Activated CD8-positive, alpha-beta memory T cell treated with anti-CD3 and anti-CD28 coated beads for 24 hours (primary cell): ENCODE measurements at regions not wholly inside any gene's neighbourhood (a gene's known extent, or its start where the extent isn't known, plus 50 kb on each side); places are given as distances from the start of the nearest gene placed in this dataset.

Source experiments
- DNase-seq: peaks from one replicate; pipeline ENCODE4 v3.0.0-alpha.2; 2020

DNA sequence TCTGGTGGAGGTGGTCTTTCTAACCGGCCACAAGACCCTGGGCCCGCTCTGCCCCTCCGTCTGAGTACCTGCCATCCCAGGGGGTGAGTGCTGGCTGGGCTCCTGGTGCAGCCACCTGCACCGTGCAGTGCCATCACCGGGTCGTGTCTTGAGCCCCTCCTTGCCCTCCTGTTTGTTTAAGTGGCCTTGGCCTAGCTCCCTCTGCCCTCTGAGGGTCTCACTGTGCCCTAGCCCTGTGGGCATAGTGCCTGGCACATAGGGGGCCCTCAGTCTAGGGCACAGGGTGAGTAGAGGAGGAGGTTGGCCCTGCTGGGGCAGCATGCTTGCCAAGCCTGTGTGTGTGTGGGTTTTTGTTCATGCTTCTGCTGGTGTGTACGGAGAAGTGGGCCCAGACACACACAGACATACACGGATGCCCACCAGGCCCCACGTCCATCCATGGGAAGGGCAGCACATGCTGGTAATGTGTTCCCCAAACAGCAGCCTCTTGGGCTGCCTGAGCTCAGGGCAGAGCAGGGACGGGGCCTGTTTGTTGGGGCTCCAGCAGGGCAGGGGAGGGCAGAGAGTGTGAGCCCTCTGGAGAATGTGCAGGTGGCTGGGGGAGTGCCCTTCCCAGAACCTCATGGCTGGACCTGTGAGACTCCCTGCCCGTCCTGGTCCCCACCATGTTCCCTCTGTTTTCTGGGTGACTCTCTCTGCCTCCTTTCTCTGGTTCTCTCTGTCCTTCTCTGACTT lies 94.6 kb downstream of the GLI2 start:
- no peak for DNase-seq

DNA sequence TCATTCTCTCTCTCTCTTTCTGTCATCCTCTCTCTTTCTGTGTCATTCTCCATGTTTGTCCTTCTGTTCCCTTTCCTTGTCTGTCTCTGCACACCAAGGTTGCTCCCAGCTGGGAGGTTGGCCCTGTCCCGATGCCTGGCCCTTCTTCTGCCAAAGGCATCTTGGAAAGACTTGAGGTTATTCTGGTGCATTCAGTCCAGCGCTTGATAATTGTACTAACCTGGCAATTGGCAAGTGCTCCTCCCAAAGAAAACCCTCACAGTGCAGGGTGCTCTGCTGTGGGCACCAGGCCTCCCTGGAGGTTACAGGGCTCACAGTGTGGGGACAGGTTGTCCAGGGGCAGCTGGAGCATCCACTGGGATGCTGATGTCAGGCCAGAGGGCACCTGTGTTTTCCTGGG lies 95.4 kb downstream of the GLI2 start:
- no peak for DNase-seq

DNA sequence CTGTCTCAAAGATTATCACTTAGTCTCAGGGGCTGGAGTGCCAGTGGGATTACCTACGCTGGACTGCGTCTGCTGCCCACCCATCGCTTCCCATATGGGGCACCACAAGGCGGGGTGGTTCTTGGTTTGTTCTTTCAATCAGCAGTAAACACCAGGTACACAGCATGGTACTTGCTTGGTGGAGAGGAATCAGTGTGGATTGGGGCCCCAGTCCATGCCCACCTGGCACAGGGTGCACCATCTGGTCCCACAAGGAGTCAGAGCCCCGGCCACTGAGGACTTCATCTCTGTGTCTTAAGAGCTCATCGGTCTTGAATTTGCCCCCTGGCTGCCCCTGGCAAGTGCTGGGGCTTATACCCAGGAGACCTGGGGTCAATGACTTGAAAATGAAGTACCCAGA lies 96.2 kb downstream of the GLI2 start:
- no peak for DNase-seq

DNA sequence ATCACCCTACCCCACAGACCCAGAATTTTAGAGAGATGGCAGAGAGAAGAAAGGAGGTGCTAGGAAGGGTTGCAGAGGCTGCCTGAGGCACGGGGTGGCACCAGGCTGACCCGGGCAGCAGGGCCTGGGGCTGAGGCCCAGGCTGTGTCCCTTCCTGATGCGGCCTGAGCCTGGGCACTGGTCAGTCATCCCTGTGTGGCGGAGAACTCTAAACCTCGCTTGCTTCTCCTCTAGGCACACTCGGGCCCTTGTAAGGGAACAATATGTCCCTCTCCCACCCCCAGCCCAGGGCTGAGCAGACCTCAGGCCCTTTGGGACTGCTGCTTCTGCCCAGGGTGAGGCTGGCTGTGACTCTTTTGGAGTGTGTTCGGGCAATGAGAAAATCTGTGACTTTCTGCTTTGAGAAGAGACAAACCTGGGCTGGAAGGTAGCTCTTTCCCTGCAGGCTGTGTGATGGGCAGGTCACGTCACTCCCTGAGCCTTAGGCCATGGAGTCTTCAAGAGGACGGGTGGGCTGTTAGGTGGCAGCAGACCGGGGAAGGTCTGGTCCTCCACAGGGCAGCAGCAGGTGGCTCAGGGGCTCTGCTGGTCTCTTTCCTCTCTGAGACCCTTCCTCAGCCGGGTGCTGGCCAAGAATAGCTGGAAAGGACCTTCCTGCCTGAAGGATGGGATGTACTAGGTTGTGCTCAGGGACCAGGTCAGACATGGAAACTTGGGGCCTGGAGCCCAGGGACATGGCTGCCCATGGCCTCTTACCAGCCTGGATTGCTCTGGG lies 96.8 kb downstream of the GLI2 start:
- no peak for DNase-seq

DNA sequence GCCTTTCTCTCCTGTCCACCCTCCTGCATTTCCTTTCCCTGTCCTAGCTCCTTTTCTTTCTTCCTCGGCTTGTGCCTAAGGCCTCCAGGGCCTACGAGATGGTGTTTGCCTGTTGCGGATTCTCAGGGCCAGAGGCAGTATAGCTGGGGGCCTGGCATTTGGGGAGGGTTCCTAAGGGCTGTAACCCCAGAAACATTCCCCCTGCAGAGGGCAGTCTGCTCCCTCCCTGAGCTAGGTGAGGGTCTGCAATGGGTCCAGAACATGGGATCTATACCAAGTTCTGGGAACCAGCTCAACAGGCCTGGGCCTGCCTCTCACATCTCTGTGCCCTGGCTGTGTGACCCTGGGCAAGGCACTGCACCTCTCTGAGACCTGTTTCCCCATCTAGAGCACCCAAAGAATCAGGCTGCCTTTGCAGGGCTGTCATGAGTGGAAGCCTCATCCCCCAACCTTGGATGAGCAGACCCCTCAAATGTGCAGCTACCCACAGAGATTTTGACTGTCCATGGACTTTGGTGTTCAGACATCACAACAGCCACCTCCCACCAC lies 97.5 kb downstream of the GLI2 start:
- DNase-seq, result no peak

DNA sequence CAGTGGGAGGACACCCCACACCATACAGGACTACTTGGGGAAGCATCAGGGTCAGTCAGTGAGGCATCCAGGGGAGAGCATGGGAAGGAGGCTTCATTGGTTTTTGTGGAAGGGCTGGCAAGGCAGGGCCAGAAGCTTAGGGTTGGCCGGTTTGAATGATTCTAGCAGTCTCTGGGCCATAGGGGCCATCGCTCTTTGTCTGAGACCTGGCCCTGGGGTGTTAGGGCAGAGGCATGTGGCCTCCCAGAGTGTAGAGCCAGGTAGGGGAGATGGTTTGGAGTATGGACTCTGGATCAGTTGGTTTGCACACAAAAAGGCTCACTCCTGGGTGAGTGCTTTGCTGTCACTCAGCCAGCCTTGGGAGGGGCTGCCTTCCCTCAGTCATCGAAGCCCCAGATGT lies 98.5 kb downstream of the GLI2 start:
- DNase-seq, result no peak

DNA sequence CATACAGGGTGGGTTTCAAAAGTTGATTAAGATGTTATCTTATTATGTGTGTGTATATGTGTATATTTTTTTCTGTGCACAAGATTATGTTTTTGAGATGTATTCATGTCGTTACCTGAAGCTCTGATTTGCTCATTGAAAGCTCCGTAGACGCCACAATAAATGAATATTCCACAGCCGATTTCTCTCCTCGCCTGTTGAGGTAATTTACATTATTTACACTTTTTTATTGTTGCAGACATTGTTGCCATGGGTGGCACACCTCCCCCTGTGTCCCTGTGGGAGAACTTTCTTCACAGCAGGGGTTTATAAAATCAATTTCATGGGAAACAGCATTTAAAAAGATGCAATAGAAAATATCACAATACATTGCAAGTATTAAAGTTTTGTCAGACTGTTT lies 100.6 kb downstream of the GLI2 start:
- DNase-seq, result no peak

DNA sequence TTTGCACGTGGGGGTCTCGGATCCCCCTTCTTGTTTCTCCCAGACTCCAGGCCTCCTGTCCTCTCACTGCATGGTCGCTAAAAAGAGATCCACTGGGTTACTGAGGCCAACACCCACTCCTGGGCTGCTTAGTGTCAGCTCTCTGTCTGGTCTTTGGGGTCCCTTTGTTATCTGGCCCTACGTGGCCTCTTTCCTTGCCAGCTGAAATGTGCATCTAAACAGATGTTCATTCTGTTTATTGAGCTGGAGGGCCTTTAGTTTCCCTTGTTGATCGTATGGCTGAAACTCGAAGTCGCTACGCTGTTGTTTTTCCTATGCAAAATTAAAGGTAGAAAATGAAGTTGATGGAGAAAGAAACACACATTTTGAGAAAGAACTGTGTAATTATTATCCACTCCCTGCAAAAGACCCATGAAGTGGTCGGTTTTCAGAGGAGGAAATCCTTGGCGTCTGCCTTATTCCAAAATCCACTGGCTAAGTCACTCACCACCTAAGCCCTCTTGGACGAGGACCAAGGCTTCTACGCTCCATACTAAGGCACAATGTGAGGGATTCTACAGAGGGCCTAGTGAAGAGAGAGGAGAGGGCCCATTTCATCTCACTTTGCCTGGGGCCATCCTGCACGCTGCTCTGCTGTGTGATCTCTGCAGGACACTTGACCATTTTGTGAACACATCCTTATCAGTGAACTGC lies 105.3 kb downstream of the GLI2 start:
- DNase-seq, result no peak

DNA sequence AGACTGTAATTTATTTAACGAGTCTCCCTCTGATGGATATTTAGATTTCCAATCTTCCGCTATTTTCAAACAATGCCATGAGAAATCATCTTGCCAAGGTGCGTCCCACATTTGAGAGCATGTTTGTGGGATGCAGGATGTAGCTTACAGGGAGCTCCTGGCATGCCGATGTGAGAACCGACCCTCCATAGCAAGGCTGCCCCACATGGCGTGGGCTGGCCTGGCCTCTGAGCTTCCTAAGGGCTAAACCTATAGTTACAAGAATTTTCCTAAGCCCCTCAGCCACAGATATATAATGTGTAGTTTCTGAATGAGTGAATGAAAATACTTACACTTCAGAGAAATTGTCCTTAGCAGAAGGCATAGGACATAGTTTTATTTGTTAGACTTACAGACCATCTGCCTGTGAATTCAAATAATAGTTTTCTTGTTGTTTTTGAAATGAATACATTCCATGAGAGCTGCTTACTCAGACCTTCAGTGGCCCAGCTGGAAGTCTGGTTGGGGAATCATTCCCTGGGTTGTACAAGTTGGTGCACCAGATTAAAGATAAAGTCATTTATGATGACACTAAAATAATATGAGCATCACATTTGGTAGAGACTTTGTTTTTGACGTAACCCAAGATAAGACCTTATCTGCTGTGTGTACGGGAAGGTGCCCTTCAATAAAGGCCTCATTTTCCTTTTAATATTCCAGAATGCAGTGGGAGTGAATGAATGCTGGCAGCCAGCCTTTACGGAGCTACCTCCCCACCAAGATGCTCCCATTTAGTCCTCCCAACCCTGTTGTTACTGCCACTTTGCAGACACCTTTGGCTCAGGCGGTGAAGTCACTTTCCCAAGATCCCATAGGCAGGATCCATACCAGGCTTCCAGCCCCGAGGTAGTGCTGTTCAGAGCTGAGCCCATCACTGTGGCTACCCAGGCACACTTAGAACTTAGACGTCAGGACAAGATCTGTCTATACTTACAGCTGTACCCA lies 107.1 kb downstream of the GLI2 start:
- DNase-seq, result no peak

DNA sequence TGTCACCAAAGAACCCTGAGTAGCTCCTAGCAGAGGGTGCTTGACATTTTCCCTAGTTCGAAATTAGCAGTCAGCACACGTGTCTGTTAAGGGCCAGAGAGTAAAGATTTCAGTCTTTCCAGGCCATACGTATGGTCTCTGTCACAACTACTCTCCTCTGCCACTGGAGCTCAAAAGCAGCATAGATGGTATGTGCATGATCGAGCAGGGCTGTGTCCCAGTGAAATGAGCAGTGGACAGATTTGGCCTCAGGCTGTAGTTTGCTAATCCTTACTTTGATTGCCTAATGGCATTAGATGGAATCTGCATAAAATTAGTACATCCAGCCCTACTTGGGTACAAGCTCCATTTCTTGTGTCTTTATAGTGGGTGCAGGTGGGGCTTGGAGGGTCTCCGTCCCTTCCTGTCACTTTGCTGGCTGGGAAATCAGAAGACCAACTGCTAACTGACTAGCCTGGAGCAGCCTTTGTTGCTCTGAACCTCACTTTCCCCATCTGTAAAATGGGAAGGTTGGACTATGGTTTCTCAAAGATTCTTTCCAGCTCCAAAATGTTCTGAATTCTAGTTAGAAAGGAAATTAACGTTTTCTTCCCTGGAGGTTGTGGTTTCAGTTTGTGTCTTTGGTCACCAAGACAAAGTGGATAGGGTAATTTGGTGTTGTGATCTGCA lies 108.5 kb downstream of the GLI2 start:
- no peak for DNase-seq

DNA sequence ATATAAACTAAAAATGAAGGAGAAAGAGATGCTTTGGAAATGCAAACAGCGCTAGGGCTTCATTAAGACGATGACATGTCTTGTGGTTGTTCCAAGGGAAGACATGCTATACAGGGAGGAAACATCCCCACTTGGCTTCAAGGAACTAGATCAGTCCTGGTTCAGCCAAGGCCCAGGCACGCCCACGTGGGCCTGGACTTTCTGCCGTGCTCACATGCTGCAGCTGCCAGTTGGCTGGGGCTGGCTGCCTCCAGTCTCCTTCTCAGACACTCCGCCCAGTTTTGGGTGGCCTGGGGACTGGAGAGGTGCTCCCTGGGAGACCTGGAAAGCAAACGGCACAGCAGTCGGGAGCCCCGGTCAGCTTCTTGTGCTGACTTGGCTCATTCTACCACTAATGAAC lies 109.6 kb downstream of the GLI2 start:
- no peak for DNase-seq

DNA sequence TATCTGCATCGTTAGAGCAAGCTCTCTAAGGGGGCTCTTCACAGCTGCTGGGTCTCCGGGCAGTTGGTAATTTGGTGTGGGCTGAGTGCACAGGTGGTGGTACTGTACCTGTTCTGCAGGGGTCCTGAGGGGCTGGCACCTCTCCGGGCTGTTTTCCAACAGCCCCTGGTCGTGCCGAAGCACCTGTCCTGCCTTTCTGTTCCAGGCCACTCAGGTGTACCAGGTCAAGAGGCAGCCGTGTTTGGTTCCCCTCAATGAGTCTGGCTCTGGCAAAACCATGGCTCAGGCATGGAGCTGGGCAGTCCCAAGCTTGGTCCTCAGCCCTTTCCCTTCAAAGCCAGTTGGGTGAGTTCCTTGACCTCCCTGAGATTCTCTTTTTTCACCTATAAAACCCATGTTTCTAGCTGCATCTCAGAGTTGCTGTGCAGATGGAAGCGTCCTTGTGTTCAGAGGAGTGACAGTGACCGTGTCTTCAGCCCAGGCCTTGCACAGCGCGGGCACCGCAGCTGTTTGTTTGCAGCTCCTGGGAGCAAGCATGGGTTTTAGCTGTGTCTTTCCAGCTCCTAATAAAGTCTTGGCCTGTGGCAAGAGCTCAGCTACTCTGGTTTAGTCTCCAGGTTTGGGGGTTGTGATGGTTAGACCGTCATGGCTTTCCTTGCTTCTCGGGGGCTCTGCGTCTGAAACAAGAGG lies 110.9 kb downstream of the GLI2 start:
- no peak for DNase-seq

DNA sequence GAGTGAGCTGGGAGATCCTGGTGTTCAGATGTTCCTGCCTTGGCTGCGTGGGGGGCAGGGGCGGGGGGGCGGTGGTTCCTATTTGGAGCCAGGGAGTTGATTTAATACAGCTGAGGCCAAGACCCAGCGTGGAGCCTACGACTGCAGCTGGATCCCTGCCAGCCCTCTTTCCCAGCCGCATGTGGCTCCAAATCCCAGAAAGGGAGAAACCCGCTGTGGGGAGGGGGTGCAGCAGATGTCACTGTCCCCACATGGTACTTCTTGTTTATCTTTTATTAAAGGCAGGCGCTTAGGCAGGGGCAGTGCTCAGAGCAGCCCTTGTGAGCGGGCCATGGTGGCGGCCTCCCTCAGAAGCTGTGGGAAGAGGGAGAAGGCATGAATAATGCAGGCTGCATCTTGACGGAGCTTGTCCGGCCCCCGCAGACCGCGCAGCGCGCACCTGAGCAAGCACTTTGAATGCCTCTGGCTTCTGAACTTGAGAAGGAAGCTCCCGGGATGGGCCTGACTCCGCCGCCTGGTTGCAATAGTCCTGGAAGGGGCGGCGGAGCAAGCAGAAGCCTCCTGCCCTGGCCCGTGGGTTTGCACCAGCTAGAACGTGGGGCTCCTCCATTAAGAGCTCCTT lies 112.1 kb downstream of the GLI2 start:
- no peak for DNase-seq

DNA sequence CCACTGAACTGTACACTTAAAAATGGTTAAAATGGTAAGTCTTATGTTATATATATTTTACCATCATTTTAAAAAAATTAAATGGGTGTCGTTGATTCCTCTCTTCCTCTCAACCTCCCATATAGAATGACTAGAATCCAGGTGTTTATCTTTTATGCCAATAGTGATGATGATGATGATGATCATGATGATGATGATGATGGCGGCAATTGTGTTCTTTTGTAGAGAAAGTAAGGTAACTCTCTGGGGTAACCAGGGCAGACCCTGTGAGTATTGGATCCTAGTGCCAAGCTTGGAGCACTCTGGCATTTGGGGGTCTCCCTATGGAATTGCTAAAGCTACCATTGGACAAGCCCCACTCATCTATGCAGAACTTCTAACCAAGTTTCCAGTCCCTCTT lies 113.6 kb downstream of the GLI2 start:
- DNase-seq, result no peak

DNA sequence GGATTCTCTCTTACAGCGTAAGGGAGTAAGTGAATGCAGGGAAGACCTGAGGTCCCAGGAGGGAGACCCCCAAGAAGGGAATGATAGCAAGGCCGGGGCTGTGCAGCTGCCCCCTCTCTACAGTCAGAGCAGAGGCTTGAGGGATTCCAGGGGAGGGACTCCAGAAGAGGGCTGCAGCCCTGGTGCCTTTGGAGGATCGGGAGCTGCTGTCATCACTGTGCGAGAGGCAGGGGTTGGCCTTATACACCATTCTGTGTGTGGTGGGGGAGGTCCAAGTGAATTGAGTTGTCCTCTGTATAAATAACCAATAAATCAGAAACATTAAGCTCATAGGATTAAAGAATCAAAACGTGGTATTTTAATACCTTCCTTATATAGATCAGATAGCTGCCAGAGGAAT lies 114.9 kb downstream of the GLI2 start:
- no peak for DNase-seq

DNA sequence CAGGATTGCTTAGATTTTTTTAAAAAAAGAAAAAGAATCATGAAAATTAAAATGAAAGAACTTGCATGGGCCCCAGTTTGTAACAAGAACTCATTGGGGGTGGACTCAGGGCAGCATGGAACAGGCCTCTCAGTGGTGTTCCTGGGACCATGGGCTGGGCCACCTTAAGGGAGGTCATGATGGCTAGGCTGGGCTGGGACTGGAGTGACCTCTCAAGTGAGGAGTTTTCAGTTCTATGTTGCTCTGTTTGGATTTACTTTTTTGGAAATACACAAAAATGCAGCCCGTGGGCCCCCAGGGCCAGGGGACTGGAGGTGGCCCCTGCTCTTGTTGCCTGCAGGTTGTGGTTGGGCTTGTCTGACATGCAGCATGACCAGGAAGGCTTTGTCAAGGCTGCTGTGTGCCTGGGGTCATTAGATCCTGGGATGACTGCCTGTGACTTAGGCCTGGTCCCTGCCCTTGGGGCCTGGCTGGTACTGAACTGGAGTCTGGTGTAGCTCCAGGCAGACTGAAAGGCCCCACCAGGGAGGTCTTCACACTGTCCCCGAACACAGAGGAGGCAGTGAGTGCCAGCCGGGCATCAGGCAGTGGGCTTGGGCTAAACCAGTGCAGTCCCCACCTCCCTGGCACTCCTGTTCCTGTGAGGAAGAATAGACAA lies 115.6 kb downstream of the GLI2 start:
- no peak for DNase-seq

DNA sequence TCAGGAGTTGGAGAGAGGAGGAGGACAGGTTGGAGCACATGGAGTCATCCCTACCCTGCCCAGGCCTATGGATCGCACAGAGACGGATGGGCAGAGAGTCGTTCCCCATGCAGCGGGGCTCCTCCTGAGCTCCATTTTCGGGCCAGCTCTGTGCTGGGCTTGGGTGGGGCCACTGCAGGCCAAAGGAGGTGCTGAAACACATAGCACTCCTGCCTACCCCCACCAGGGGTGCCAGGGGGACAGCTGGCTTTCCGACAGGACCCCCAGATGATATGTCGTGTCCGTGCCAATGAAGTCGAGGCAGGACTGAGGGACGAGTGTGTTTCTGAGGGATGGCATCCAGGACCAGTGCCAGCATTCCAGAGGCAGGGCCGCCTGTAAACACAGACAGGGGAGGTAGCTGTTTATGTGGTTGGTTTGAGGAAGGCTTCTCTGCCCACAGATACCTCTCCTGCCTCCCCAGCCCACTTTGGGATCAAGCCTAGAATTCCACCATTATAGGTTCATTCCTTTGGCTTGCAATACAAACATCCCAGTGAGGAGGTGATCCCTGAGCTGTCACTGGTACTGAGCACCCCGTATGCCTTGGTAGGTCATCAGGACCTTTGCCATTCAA lies 116.6 kb downstream of the GLI2 start:
- DNase-seq, result no peak

DNA sequence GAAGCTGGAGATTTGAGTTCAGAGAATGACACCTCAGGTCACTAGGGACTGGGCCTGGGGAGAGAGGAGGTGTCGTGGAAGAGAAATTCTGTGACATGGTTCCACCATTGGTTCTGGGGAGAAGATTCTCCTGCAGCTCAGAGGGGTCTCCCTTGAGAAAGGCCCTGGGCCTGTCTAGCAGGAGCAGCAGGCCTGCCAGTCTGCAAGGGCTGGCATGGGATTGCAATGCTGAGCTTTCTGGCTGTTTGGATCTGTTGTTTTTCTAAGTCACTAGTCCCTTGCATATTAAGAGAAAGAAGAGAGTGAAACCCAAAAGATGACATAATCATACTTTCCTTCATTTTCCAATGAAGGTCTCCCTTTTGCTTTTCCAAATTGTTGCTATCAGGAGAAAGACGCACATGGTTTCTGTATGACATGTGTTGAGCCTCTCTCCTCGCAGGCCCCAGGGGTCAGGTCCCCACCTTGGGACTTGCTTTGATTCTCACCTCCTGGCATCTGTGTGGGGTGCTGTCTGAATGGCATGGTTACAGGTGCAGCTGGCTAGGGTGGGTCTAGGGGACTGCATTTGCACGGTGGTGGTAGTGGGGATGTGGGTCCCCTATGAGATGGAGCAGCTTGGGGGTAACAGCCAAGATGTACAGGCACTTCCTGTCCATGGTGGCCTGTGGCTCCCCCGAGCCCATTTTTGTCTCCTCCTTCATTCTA lies 117.8 kb downstream of the GLI2 start:
- no peak for DNase-seq

DNA sequence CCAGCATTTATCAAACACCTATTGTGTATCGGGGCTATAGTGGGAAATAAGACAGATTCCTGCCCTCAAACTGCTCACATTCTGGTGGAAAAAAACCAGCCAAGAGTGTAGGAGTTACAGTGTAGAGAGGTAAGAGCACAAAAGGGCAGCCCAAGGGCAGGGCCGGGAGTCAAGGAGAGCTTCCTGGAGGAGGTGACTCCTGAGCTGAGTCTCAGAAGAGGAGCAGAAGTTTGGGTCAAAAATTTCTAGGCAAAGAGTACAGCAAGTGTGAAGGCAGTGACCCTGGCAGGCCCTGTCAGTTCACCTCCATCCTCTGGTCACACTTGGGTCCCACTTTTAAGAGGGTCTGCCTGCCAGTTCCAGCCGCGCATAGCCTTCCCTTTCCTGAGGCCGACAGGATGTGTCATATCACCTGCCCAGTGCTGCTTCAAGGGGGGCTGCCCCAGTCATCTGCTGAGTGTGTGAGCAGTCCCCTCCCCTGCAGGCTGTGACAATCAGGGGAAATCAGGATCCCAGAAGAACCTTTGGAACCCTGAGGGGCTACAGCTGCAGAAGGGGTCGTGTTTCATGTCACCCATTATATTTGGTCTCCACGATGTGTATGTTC lies 118.4 kb downstream of the GLI2 start:
- no peak for DNase-seq
